GM12878 (cell line): ENCODE measurements at regions not wholly inside any gene's neighbourhood (a gene's known extent, or its start where the extent isn't known, plus 50 kb on each side); places are given as distances from the start of the nearest gene placed in this dataset.

Experiments used
- ATAC-seq: fragments of 200-7000 bp; cut with Tn5 transposase; 3 replicates; pipeline ENCODE4 v1.9.1; 2020; ENCODE audit warnings: mild to moderate bottlenecking, moderate library complexity
- BruUV-seq: library from RNA; stranded (reverse); fragments of 400-500 nt; replicated peaks from 2 replicates; lab custom pipeline; 2021; lab: Mats Ljungman, UMichigan
- CTCF ChIA-PET: fragments of 300-600 bp; sonication (Branson Sonifier 250); formaldehyde crosslinking; extraction: SDS; loops from one replicate; lab custom pipeline; 2021; ENCODE audit warnings: inconsistent platforms; lab: Yijun Ruan, JAX
- POLR2A ChIA-PET: fragments of 350-600 bp; formaldehyde crosslinking; extraction: SDS; loops from one replicate; lab custom pipeline; 2021; ENCODE audit warnings: inconsistent platforms; lab: Charles Lee
- RAD21 ChIA-PET: fragments of 300-600 bp; sonication (Branson Sonifier 250); formaldehyde crosslinking; loops from one replicate; lab custom pipeline; 2023; ENCODE audit warnings: antibody characterized with exemption; ENCODE audit not compliant: unreplicated experiment; lab: Charles Lee
- SMC1A ChIA-PET: fragments of 300-600 bp; sonication (Branson Sonifier 250); formaldehyde crosslinking; loops from one replicate; lab custom pipeline; 2023; ENCODE audit not compliant: unreplicated experiment, uncharacterized antibody; lab: Charles Lee
- DNase-seq: peaks from one replicate; pipeline ENCODE4 v3.0.0-alpha.2; 2011; ENCODE audit warnings: low read depth, low spot score
- FAIRE-seq: peaks from 3 replicates; lab custom pipeline; 2011; peaks lifted over from hg19 to GRCh38; lab: Jason Lieb, UNC
- H2AFZ ChIP-seq: 2 replicates; pipeline ENCODE4 v1.6.0; 2011; ENCODE audit warnings: low read depth, low read length, control low read depth; ENCODE audit not compliant: control insufficient read depth
- H3K27ac ChIP-seq: 2 replicates; pipeline ENCODE4 v1.5.1; 2011; ENCODE audit warnings: control low read depth; ENCODE audit not compliant: control insufficient read depth, insufficient read depth
- H3K27me3 ChIP-seq, 2 experiments: replicated peaks in 1 of 2; 2 replicates each; pipeline versions ENCODE4 v1.6.0 to v1.6.1; 2011; ENCODE audit warnings: low read length in 1 of 2; ENCODE audit not compliant: control insufficient read depth in 2 of 2, insufficient read depth in 2 of 2
- H3K36me3 ChIP-seq, 2 experiments: 2 replicates each; pipeline ENCODE4 v1.5.1; 2011; ENCODE audit warnings: low read length in 1 of 2; ENCODE audit not compliant: control insufficient read depth in 2 of 2, insufficient read depth in 2 of 2
- H3K4me1 ChIP-seq: 2 replicates; pipeline ENCODE4 v1.6.1; 2011; ENCODE audit warnings: mild to moderate bottlenecking, low read length, moderate library complexity, mixed read lengths; ENCODE audit not compliant: control insufficient read depth, insufficient read depth
- H3K4me2 ChIP-seq: 2 replicates; pipeline ENCODE4 v1.6.0; 2011; ENCODE audit warnings: control low read depth; ENCODE audit not compliant: control insufficient read depth, insufficient read depth
- H3K4me3 ChIP-seq: fragments of 200-600 bp; sonication (generic); 2 replicates; pipeline ENCODE4 v1.5.1; 2016
- H3K79me2 ChIP-seq: 2 replicates; pipeline ENCODE4 v1.6.0; 2011; ENCODE audit warnings: low read length; ENCODE audit not compliant: control insufficient read depth, insufficient read depth
- H3K9ac ChIP-seq: 2 replicates; pipeline ENCODE4 v1.8.0; 2011; ENCODE audit warnings: low read length, control low read depth, mixed read lengths; ENCODE audit not compliant: control insufficient read depth, insufficient read depth
- H3K9me3 ChIP-seq: replicated peaks from 3 replicates; pipeline ENCODE4 v1.5.1; 2011; ENCODE audit warnings: mild to moderate bottlenecking, low read length; ENCODE audit not compliant: control insufficient read depth, insufficient read depth
- H4K20me1 ChIP-seq: 2 replicates; pipeline ENCODE4 v1.6.0; 2011; ENCODE audit not compliant: control insufficient read depth, insufficient read depth
- CHD2 ChIP-seq: IDR thresholded peaks from 2 replicates; pipeline ENCODE4 v1.6.1; 2011; ENCODE audit warnings: low read depth, low read length, improper control_type of control experiment, borderline replicate concordance
- EP300 ChIP-seq, 2 experiments: fragments of 150-350 bp in 1 of 2; IDR thresholded peaks; 2 replicates each; pipeline ENCODE4 v1.6.1; 2011 to 2012; ENCODE audit warnings: low read depth in 2 of 2, low read length in 2 of 2, borderline replicate concordance in 1 of 2, improper control_type of control experiment in 1 of 2, inconsistent platforms in 1 of 2; ENCODE audit not compliant: control insufficient read depth in 1 of 2
- ESRRA ChIP-seq: IDR thresholded peaks from 2 replicates; pipeline ENCODE4 v1.6.1; 2012; ENCODE audit warnings: mild to moderate bottlenecking, low read length, improper control_type of control experiment
- GATAD2B ChIP-seq: fragments of 450-650 bp; conservative IDR thresholded peaks from 2 replicates; pipeline ENCODE4 v1.6.1; 2017; ENCODE audit warnings: low read depth, mild to moderate bottlenecking, moderate library complexity
- TCF12 ChIP-seq: IDR thresholded peaks from 2 replicates; pipeline ENCODE4 v1.6.1; 2011; ENCODE audit warnings: low read depth, mild to moderate bottlenecking, low read length
- ZNF207 ChIP-seq: fragments of 450-650 bp; IDR thresholded peaks from 2 replicates; pipeline ENCODE4 v1.6.1; 2014; ENCODE audit warnings: antibody characterized with exemption, mild to moderate bottlenecking, borderline replicate concordance
- WGBS: methylation state at CpG from one replicate; pipeline ENCODE4 v1.1.6; 2016; ENCODE audit warnings: low lambda C conversion rate; ENCODE audit not compliant: insufficient replicate concordance, insufficient coverage; ENCODE audit errors: missing lambda C conversion rate; 5-methylcytosine and 5-hydroxymethylcytosine counted together
- in situ Hi-C: fragments of 300-500 bp; cut with MboI; formaldehyde crosslinking; loops from 9 replicates; pipeline ENCODE4 v1.14.3; 2018; ENCODE audit warnings: mixed read lengths
- intact Hi-C: fragments of 100-400 bp; cut with micrococcal nuclease; formaldehyde crosslinking; loops from one replicate; pipeline ENCODE4 v1.14.2; 2022; ENCODE audit not compliant: unreplicated experiment
- TF ChIP-seq, protein P1 (sequence below): fragments of 450-650 bp; formaldehyde crosslinking; IDR thresholded peaks from 2 replicates; pipeline ENCODE4 v1.4.0; 2020; ENCODE audit warnings: mild to moderate bottlenecking, moderate library complexity
- TF ChIP-seq, protein P2 (sequence below): fragments of 150-350 bp; IDR thresholded peaks from 2 replicates; pipeline ENCODE4 v1.6.1; 2014; ENCODE audit warnings: mild to moderate bottlenecking, low read depth, low read length

DNA sequence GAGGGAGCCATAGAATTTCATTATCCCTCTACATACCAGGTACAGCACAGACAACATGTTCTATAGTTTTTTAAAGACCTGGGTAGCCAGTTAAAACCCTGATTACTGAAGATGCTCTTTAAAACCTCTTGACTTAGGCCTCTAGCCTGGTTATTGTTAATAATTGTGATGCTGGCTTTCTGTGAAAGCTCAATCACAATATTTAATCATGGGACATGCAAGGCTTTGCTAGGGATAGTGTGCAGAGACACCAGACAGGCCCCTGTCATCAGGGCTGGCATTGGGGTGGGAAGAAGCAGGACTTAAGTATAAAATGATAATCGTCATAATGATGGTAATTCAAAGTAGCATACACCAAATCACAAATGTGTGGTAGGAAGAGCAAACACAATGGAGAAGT, 274.4 kb downstream of the PTBP2 start:
- Histone ChIP-seq H3K79me2 (no peaks in the 10 kb centered on the region), H3K4me2 (no peak overlapping the region), H3K9me3 (no peaks in the 10 kb centered on the region), H3K27ac (no peak overlapping the region), H4K20me1 (no peaks in the 10 kb centered on the region), H3K4me3 (no peak overlapping the region), H3K36me3 (no peaks in the 10 kb centered on the region), H2AFZ (no peak overlapping the region), H3K9ac (no peak overlapping the region), H3K4me1 (no peaks in the 10 kb centered on the region), H3K27me3 (no peaks in the 10 kb centered on the region; a peak in 1 of 4 replicates)
- TF ChIP-seq, protein P1, sequence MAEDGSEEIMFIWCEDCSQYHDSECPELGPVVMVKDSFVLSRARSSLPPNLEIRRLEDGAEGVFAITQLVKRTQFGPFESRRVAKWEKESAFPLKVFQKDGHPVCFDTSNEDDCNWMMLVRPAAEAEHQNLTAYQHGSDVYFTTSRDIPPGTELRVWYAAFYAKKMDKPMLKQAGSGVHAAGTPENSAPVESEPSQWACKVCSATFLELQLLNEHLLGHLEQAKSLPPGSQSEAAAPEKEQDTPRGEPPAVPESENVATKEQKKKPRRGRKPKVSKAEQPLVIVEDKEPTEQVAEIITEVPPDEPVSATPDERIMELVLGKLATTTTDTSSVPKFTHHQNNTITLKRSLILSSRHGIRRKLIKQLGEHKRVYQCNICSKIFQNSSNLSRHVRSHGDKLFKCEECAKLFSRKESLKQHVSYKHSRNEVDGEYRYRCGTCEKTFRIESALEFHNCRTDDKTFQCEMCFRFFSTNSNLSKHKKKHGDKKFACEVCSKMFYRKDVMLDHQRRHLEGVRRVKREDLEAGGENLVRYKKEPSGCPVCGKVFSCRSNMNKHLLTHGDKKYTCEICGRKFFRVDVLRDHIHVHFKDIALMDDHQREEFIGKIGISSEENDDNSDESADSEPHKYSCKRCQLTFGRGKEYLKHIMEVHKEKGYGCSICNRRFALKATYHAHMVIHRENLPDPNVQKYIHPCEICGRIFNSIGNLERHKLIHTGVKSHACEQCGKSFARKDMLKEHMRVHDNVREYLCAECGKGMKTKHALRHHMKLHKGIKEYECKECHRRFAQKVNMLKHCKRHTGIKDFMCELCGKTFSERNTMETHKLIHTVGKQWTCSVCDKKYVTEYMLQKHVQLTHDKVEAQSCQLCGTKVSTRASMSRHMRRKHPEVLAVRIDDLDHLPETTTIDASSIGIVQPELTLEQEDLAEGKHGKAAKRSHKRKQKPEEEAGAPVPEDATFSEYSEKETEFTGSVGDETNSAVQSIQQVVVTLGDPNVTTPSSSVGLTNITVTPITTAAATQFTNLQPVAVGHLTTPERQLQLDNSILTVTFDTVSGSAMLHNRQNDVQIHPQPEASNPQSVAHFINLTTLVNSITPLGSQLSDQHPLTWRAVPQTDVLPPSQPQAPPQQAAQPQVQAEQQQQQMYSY, result no peak
- TF ChIP-seq ESRRA, result no peak
- TF ChIP-seq, protein P2, sequence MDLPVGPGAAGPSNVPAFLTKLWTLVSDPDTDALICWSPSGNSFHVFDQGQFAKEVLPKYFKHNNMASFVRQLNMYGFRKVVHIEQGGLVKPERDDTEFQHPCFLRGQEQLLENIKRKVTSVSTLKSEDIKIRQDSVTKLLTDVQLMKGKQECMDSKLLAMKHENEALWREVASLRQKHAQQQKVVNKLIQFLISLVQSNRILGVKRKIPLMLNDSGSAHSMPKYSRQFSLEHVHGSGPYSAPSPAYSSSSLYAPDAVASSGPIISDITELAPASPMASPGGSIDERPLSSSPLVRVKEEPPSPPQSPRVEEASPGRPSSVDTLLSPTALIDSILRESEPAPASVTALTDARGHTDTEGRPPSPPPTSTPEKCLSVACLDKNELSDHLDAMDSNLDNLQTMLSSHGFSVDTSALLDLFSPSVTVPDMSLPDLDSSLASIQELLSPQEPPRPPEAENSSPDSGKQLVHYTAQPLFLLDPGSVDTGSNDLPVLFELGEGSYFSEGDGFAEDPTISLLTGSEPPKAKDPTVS, result no peak
- TF ChIP-seq TCF12, result no peak
- TF ChIP-seq ZNF207, result no peak
- TF ChIP-seq CHD2, result no peak
- TF ChIP-seq EP300 (IDR thresholded peaks at IDR 0.05; ENCODE audit: borderline replicate concordance in 1 of 2, control insufficient read depth in 1 of 2, low read depth in 2 of 2, low read length in 2 of 2), result no peak
- TF ChIP-seq GATAD2B, result no peak
- intact Hi-C loops (no loop called here), in situ Hi-C loops (no loop called here)
- DNase-seq, result no peak
- no peak for FAIRE-seq
- ChIA-PET POLR2A (no interaction called here), SMC1A (no interaction called here), RAD21 (no interaction called here), CTCF (no interaction called here)
- 0% methylated on average over 1 of the region's 1 CpG for WGBS
- ATAC-seq, result no peak
- no TSS peak for BruUV-seq
